GM12892 (cell line): ENCODE measurements at regions not wholly inside any gene's neighbourhood (a gene's known extent, or its start where the extent isn't known, plus 50 kb on each side); places are given as distances from the start of the nearest gene placed in this dataset.

Source experiments
- DNase-seq: peaks from one replicate; pipeline ENCODE4 v3.0.0; 2011; ENCODE audit not compliant: insufficient read length
- FAIRE-seq: peaks from 2 replicates; lab custom pipeline; 2011; peaks lifted over from hg19 to GRCh38; lab: Jason Lieb, UNC
- POLR2A ChIP-seq: IDR thresholded peaks from 2 replicates; pipeline ENCODE4 v1.6.1; 2011; ENCODE audit warnings: low read depth, low read length, control low read depth
- POLR2AphosphoS5 ChIP-seq: IDR thresholded peaks from 2 replicates; pipeline ENCODE4 v1.6.1; 2011; ENCODE audit warnings: low read depth, low read length, control low read depth
- TAF1 ChIP-seq: IDR thresholded peaks from 2 replicates; pipeline ENCODE4 v1.6.1; 2011; ENCODE audit warnings: low read depth, mild to moderate bottlenecking, control low read depth, low read length, borderline replicate concordance

DNA sequence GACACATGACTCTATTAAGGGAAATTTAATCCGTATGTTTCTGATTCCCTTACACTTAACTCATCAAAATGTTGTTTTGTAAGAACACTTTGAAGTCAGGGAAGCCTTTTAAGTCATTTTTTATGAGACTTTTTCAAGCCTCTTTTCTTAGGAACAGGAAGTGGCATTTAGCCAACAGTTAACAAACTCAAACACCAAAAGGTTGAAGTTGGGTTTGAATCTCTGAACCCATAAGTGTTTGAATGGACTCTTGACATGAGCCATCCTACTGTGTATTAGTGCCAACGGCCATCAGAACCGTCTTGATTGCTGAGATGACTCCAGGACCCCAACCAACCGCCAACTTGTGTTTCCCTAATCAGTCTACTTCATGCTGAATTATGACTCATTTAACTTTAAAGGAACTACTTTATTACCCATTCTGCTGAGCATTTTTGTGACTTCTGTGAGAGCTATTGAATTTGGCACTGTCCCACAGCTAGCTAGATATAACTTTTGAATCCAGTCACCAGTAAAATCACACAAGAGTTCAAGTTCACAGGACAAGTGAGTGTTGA lies 209.1 kb upstream of the FAT1 start:
- FAIRE-seq, result no peak
- TF ChIP-seq POLR2AphosphoS5, result no peak
- TF ChIP-seq POLR2A, result no peak
- no peak for TF ChIP-seq TAF1
- DNase-seq, result no peak

DNA sequence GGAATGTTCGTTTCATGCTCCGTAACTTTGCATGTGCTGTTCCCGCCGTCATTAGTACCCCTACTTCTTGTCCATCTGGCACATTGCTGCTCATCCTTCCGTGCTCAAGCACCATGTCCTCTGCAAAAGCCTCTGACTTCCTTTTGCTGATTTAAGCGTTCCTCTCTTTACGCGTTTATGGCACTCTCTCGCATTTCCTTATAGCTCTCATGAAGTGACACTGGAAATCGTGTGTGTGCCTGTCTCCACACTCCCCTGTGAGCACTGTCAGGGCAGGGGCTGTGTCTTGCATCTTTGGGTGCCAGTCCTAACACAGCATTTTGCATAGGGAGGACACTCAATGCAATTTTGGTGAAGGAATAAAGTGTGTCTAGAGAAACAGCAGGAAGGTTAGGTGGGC lies 210.6 kb upstream of the FAT1 start:
- FAIRE-seq (no peak), DNase-seq (no peak)
- TF ChIP-seq TAF1 (no peak), POLR2A (no peak), POLR2AphosphoS5 (no peak)

- FAIRE-seq (no peak), DNase-seq (no peak)
- TF ChIP-seq POLR2A (no peak), POLR2AphosphoS5 (no peak), TAF1 (no peak)
These were observed 211.3 kb upstream of the FAT1 start for GRCh38 chr4:186934841-186935443.

- DNase-seq (no peak), FAIRE-seq (no peak)
- no peak for TF ChIP-seq TAF1
- no peak for TF ChIP-seq POLR2AphosphoS5
- no peak for TF ChIP-seq POLR2A
These were observed 212.2 kb upstream of the FAT1 start for GRCh38 chr4:186935901-186936300.

GRCh38 chr4:186936496-186937375 lies 213.1 kb upstream of the FAT1 start:
- DNase-seq (no peak), FAIRE-seq (no peak)
- no peak for TF ChIP-seq POLR2A
- no peak for TF ChIP-seq TAF1
- no peak for TF ChIP-seq POLR2AphosphoS5

- DNase-seq, result no peak
- no peak for FAIRE-seq
- TF ChIP-seq POLR2AphosphoS5, result no peak
- no peak for TF ChIP-seq POLR2A
- no peak for TF ChIP-seq TAF1
These were observed 215.6 kb upstream of the FAT1 start for GRCh38 chr4:186939226-186939625.

DNA sequence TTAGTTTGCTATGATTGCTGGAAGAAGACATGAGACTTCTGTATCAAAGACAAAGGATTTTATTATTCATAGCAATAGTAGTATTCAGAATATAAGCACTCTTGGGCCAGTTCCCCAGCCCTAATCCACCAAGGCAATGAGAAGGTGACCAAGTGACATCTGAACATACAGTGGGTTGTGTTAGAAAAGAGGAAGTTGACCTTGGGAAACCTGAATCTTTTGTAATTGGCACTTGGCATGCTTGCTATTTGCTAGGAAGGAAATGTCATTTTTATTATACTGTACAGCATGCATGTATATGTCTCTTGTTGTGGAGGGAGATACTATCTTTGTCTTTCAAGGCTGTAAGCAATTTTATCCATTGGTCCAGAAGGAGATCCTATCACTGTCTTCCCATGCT lies 216.1 kb upstream of the FAT1 start:
- no peak for DNase-seq
- TF ChIP-seq TAF1 (no peak), POLR2AphosphoS5 (no peak), POLR2A (no peak)
- no peak for FAIRE-seq

DNA sequence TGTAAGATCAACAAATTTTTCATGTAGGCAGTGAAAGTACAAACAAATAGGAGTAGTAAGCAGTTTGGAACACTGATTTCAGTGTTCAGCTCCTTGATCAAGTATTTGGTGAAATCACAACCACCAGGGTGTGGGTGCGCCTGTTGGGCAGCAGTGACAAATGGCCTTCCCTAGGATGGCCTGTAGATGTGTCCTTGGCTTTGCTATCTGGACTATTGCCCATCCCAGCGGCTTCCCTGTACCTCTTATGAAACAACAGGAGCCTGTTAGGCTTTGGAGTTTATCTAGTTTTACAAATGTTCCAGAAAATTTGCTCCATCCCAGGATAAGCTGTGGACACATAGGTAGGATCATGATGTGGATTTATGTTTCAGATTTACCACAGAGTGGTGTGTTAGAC lies 216.8 kb upstream of the FAT1 start:
- DNase-seq, result no peak
- FAIRE-seq, result no peak
- TF ChIP-seq POLR2AphosphoS5, result no peak
- TF ChIP-seq POLR2A, result no peak
- no peak for TF ChIP-seq TAF1

- FAIRE-seq (no peak), DNase-seq (no peak)
- TF ChIP-seq POLR2AphosphoS5, result no peak
- no peak for TF ChIP-seq TAF1
- no peak for TF ChIP-seq POLR2A
These were observed 219.2 kb upstream of the FAT1 start for GRCh38 chr4:186942758-186943377.

GRCh38 chr4:186943411-186943810 lies 219.8 kb upstream of the FAT1 start:
- no peak for TF ChIP-seq POLR2AphosphoS5
- no peak for TF ChIP-seq TAF1
- no peak for TF ChIP-seq POLR2A
- FAIRE-seq (no peak), DNase-seq (no peak)

DNA sequence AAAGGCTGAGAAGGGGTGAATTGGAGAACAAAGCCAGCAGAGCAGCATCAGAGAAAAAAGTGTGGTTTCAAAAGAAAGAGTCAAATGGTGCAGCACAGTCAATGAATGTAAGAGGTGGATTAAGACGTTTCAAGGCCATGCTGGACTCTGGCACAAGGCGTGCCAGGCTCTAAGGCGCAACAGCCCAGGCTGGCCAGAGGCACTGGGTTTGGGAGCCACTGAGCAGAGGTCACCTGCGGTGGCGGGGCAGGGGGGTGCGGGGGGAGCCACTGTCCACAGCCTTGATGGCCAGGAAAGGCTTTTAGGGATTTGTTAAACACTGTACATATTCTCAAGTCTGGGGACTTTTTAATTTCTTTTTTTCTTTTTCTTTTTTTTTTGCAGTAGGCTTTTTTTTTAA lies 222.5 kb upstream of the FAT1 start:
- DNase-seq (no peak), FAIRE-seq (no peak)
- no peak for TF ChIP-seq TAF1
- TF ChIP-seq POLR2A, result no peak
- TF ChIP-seq POLR2AphosphoS5, result no peak
